A549 (cell line): ENCODE measurements at regions not wholly inside any gene's neighbourhood (a gene's known extent, or its start where the extent isn't known, plus 50 kb on each side); places are given as distances from the start of the nearest gene placed in this dataset.

Experiments used
- ATAC-seq, 2 experiments: fragments of 200-7000 bp in 1 of 2; fragments of >200 bp in 1 of 2; cut with Nextera tagmentation in 1 of 2; cut with Tn5 transposase in 1 of 2; 3 replicates each; pipeline versions ENCODE4 v1.8.0 to v1.9.1; 2018 to 2020; ENCODE audit warnings: mild to moderate bottlenecking in 1 of 2, moderate library complexity in 1 of 2
- CTCF ChIA-PET: fragments of 300-600 bp; sonication (Branson Sonifier 250); formaldehyde crosslinking; extraction: SDS; loops from one replicate; lab custom pipeline; 2021; ENCODE audit warnings: antibody characterized with exemption, inconsistent platforms; lab: Yijun Ruan, JAX
- POLR2A ChIA-PET: fragments of 350-600 bp; formaldehyde crosslinking; extraction: SDS; loops from one replicate; lab custom pipeline; 2021; ENCODE audit warnings: antibody characterized with exemption, inconsistent platforms; lab: Yijun Ruan, JAX
- DNase-seq, 2 experiments: peaks; one replicate each; pipeline versions ENCODE4 v3.0.0 to v3.0.0-alpha.2; 2011 to 2016; ENCODE audit warnings: low read depth in 1 of 2, low spot score in 1 of 2
- FAIRE-seq: peaks from 2 replicates; lab custom pipeline; 2011; peaks lifted over from hg19 to GRCh38; lab: Jason Lieb, UNC
- H3K27ac ChIP-seq, 2 experiments: fragments of >200 bp; sonication (Bioruptor Twin); formaldehyde crosslinking; 3 replicates each; pipeline ENCODE4 v1.5.1; 2016 to 2017
- H3K4me1 ChIP-seq: fragments of >200 bp; sonication (Bioruptor Twin); formaldehyde crosslinking; 3 replicates; pipeline ENCODE4 v1.6.1; 2016
- H3K4me2 ChIP-seq: fragments of >200 bp; sonication (Bioruptor Twin); formaldehyde crosslinking; 3 replicates; pipeline ENCODE4 v1.6.1; 2016
- H3K4me3 ChIP-seq: fragments of >200 bp; sonication (Bioruptor Twin); formaldehyde crosslinking; 3 replicates; pipeline ENCODE4 v1.5.1; 2016
- H3K9me3 ChIP-seq: fragments of >200 bp; sonication (Bioruptor Twin); formaldehyde crosslinking; 3 replicates; pipeline ENCODE4 v1.6.1; 2016
- BHLHE40 ChIP-seq: IDR thresholded peaks from 2 replicates; pipeline ENCODE4 v1.6.1; 2012; ENCODE audit warnings: low read depth, low read length, inconsistent platforms
- CEBPB ChIP-seq, 2 experiments: fragments of >200 bp in 1 of 2; sonication (Bioruptor Twin) in 1 of 2; formaldehyde crosslinking in 1 of 2; IDR thresholded peaks; 2 replicates each; pipeline ENCODE4 v1.6.1; 2012 to 2016
- EHF ChIP-seq: fragments of 250-450 bp; sonication (Bioruptor Pico); IDR thresholded peaks from 2 replicates; pipeline ENCODE4 v1.5.0; 2020; ENCODE audit warnings: mild to moderate bottlenecking
- FOSB ChIP-seq: fragments of 250-450 bp; sonication (Bioruptor Pico); IDR thresholded peaks from 2 replicates; pipeline ENCODE4 v1.5.0; 2020; ENCODE audit warnings: mild to moderate bottlenecking, moderate library complexity
- HOXB13 ChIP-seq: fragments of 250-450 bp; sonication (Bioruptor Pico); IDR thresholded peaks from 2 replicates; pipeline ENCODE4 v1.5.0; 2020; ENCODE audit warnings: low read depth, mild to moderate bottlenecking, moderate library complexity
- HOXB5 ChIP-seq: fragments of 250-450 bp; sonication (Bioruptor Pico); IDR thresholded peaks from 2 replicates; pipeline ENCODE4 v1.5.0; 2020; ENCODE audit warnings: mild to moderate bottlenecking, moderate library complexity
- JUN ChIP-seq, 2 experiments: fragments of >200 bp; sonication (Bioruptor Twin); formaldehyde crosslinking; IDR thresholded peaks; 2 replicates in 1 of 2; 3 replicates in 1 of 2; pipeline ENCODE4 v1.6.1; 2016 to 2017
- JUNB ChIP-seq: fragments of >200 bp; sonication (Bioruptor Twin); formaldehyde crosslinking; IDR thresholded peaks from 2 replicates; pipeline ENCODE4 v1.6.1; 2016
- KDM5A ChIP-seq: fragments of 200-600 bp; sonication (generic); IDR thresholded peaks from 2 replicates; pipeline ENCODE4 v1.6.1; 2016; ENCODE audit warnings: antibody characterized with exemption, mild to moderate bottlenecking
- NFE2L2 ChIP-seq: fragments of 150-350 bp; conservative IDR thresholded peaks from 2 replicates; pipeline ENCODE4 v1.6.1; 2014; ENCODE audit warnings: low read length
- NPAS2 ChIP-seq: fragments of 250-450 bp; sonication (Bioruptor Pico); IDR thresholded peaks from 2 replicates; pipeline ENCODE4 v1.8.0; 2022; ENCODE audit warnings: mild to moderate bottlenecking, moderate library complexity, borderline replicate concordance
- POLR2AphosphoS2 ChIP-seq: conservative IDR thresholded peaks from 2 replicates; pipeline ENCODE4 v1.6.1; 2012; ENCODE audit warnings: low read length, improper control_type of control experiment, inconsistent platforms
- RFX5 ChIP-seq: fragments of 450-650 bp; IDR thresholded peaks from 2 replicates; pipeline ENCODE4 v1.7.1; 2014; ENCODE audit warnings: antibody characterized with exemption, mild to moderate bottlenecking, moderate library complexity
- SMC3 ChIP-seq: fragments of >200 bp; sonication (Bioruptor Twin); formaldehyde crosslinking; IDR thresholded peaks from 3 replicates; pipeline ENCODE4 v1.6.1; 2018; ENCODE audit warnings: inconsistent platforms
- SREBF2 ChIP-seq: fragments of 450-650 bp; IDR thresholded peaks from 2 replicates; pipeline ENCODE4 v1.6.1; 2014; ENCODE audit warnings: mild to moderate bottlenecking, moderate library complexity
- ZC3H11A ChIP-seq: fragments of 450-650 bp; IDR thresholded peaks from 2 replicates; pipeline ENCODE4 v1.6.1; 2014; ENCODE audit warnings: antibody characterized with exemption, mild to moderate bottlenecking
- ZNF302 ChIP-seq: fragments of 250-450 bp; sonication (Bioruptor Pico); IDR thresholded peaks from 2 replicates; pipeline ENCODE4 v1.9.0; 2021; ENCODE audit warnings: inconsistent platforms, mild to moderate bottlenecking, moderate library complexity
- WGBS: methylation state at CpG from one replicate; pipeline ENCODE4 v1.1.6; 2017; ENCODE audit errors: missing lambda C conversion rate; 5-methylcytosine and 5-hydroxymethylcytosine counted together
- TF ChIP-seq, protein P1 (sequence below): fragments of 450-650 bp; IDR thresholded peaks from 2 replicates; pipeline ENCODE4 v1.6.1; 2014; ENCODE audit warnings: antibody characterized with exemption
- TF ChIP-seq, protein P2 (sequence below): fragments of >200 bp; sonication (Bioruptor Twin); formaldehyde crosslinking; IDR thresholded peaks from 3 replicates; pipeline ENCODE4 v1.5.1; 2016
- TF ChIP-seq, protein P3 (sequence below): fragments of >200 bp; sonication (Bioruptor Twin); formaldehyde crosslinking; IDR thresholded peaks from 3 replicates; pipeline ENCODE4 v1.6.1; 2016
- TF ChIP-seq, protein P4 (sequence below): fragments of 250-450 bp; sonication (Bioruptor Pico); IDR thresholded peaks from 2 replicates; pipeline ENCODE4 v1.5.0; 2020; ENCODE audit warnings: low read depth, mild to moderate bottlenecking, moderate library complexity
- TF ChIP-seq, protein P5 (sequence below): IDR thresholded peaks from 2 replicates; pipeline ENCODE4 v1.6.1; 2012
- TF ChIP-seq, protein P6 (sequence below): IDR thresholded peaks from 2 replicates; pipeline ENCODE4 v1.6.1; 2012
- TF ChIP-seq, protein P7 (sequence below): fragments of 150-350 bp; IDR thresholded peaks from 2 replicates; pipeline ENCODE4 v1.6.1; 2014; ENCODE audit warnings: low read depth, mild to moderate bottlenecking, low read length

DNA sequence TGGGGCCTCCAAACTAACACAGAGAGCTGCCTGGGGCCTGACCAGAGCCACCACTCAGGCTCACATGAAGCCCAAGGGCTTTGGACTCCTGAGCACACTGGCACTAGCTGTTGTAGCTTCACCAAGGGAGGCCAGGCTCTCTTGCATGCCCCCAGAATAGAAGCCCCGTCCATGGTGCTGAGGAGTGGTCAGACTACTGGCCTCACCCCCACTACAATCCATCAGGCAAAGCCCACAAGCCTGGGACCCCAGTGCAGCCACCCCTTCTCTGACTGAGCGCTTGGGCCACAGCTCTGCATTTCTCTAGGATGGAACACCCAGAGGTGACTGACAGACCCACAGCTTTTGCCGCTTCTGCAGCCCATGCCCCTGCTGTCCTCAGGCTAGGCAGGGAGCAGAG is 180.8 kb downstream of the PYDC2 start:
- FAIRE-seq (no peak), ATAC-seq (no peak), DNase-seq (no peak)
- H3K9me3 ChIP-seq, result no peaks in the 10 kb centered on the region
- H3K27ac ChIP-seq, result no peak overlapping the region
- no peak for TF ChIP-seq ZC3H11A
- no peak for TF ChIP-seq SREBF2
- TF ChIP-seq JUNB, result no peak
- TF ChIP-seq BHLHE40, result no peak
- TF ChIP-seq, protein P1, sequence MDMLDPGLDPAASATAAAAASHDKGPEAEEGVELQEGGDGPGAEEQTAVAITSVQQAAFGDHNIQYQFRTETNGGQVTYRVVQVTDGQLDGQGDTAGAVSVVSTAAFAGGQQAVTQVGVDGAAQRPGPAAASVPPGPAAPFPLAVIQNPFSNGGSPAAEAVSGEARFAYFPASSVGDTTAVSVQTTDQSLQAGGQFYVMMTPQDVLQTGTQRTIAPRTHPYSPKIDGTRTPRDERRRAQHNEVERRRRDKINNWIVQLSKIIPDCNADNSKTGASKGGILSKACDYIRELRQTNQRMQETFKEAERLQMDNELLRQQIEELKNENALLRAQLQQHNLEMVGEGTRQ, result no peak
- TF ChIP-seq NPAS2, result no peak
- TF ChIP-seq, protein P2, sequence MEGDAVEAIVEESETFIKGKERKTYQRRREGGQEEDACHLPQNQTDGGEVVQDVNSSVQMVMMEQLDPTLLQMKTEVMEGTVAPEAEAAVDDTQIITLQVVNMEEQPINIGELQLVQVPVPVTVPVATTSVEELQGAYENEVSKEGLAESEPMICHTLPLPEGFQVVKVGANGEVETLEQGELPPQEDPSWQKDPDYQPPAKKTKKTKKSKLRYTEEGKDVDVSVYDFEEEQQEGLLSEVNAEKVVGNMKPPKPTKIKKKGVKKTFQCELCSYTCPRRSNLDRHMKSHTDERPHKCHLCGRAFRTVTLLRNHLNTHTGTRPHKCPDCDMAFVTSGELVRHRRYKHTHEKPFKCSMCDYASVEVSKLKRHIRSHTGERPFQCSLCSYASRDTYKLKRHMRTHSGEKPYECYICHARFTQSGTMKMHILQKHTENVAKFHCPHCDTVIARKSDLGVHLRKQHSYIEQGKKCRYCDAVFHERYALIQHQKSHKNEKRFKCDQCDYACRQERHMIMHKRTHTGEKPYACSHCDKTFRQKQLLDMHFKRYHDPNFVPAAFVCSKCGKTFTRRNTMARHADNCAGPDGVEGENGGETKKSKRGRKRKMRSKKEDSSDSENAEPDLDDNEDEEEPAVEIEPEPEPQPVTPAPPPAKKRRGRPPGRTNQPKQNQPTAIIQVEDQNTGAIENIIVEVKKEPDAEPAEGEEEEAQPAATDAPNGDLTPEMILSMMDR, result no peak
- no peak for TF ChIP-seq POLR2AphosphoS2
- no peak for TF ChIP-seq EHF (CRISPR knock-in tag)
- TF ChIP-seq FOSB, result no peak
- no peak for TF ChIP-seq RFX5
- TF ChIP-seq CEBPB (IDR thresholded peaks at IDR 0.05), result no peak
- TF ChIP-seq JUN (IDR thresholded peaks at IDR 0.05), result no peak
- TF ChIP-seq NFE2L2, result no peak
- TF ChIP-seq KDM5A, result no peak
- TF ChIP-seq, protein P3, sequence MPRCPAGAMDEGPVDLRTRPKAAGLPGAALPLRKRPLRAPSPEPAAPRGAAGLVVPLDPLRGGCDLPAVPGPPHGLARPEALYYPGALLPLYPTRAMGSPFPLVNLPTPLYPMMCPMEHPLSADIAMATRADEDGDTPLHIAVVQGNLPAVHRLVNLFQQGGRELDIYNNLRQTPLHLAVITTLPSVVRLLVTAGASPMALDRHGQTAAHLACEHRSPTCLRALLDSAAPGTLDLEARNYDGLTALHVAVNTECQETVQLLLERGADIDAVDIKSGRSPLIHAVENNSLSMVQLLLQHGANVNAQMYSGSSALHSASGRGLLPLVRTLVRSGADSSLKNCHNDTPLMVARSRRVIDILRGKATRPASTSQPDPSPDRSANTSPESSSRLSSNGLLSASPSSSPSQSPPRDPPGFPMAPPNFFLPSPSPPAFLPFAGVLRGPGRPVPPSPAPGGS, result no peak
- TF ChIP-seq, protein P4, sequence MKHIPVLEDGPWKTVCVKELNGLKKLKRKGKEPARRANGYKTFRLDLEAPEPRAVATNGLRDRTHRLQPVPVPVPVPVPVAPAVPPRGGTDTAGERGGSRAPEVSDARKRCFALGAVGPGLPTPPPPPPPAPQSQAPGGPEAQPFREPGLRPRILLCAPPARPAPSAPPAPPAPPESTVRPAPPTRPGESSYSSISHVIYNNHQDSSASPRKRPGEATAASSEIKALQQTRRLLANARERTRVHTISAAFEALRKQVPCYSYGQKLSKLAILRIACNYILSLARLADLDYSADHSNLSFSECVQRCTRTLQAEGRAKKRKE, result no peak
- no peak for TF ChIP-seq HOXB5 (CRISPR knock-in tag)
- TF ChIP-seq, protein P5, sequence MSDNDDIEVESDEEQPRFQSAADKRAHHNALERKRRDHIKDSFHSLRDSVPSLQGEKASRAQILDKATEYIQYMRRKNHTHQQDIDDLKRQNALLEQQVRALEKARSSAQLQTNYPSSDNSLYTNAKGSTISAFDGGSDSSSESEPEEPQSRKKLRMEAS, result no peak
- no peak for TF ChIP-seq HOXB13 (CRISPR knock-in tag)
- WGBS, result 0% methylated on average over 1 of the region's 3 CpGs
- H3K4me2 ChIP-seq, result no peak overlapping the region
- POLR2A ChIA-PET, result no interaction called here
- CTCF ChIA-PET, result no interaction called here
- H3K4me3 ChIP-seq, result no peak overlapping the region
- H3K4me1 ChIP-seq, result no peaks in the 10 kb centered on the region

DNA sequence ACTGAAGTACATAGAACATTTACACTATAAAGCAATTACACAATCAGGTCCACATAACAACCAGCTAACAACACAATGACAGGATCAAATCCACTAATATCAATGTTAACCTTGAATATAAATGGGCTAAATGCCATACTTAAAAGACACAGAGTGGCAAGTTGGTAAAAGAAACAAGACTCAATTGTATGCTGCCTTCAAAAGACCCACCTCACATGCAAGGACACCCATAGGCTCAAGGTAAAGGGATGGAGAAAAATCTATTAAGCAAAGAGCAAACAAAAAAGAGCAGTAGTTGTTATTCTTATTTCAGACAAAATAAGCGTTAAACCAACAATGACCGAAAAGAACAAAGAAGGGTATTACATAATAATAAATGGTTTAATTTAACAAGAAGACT is 183.3 kb downstream of the PYDC2 start:
- H3K4me1 ChIP-seq, result no peaks in the 10 kb centered on the region
- DNase-seq, result no peak
- no peak for ATAC-seq

More for the DNA sequence above, 183.3 kb downstream of the PYDC2 start:
- 89% methylated on average over 2 of the region's 2 CpGs for WGBS
- Histone ChIP-seq H3K4me2 (no peak overlapping the region), H3K27ac (no peak overlapping the region), H3K4me3 (no peak overlapping the region), H3K9me3 (no peaks in the 10 kb centered on the region)
- TF ChIP-seq ZNF302 (CRISPR knock-in tag), result no peak
- TF ChIP-seq, protein P5, result no peak
- no peak for TF ChIP-seq BHLHE40
- TF ChIP-seq, protein P6, sequence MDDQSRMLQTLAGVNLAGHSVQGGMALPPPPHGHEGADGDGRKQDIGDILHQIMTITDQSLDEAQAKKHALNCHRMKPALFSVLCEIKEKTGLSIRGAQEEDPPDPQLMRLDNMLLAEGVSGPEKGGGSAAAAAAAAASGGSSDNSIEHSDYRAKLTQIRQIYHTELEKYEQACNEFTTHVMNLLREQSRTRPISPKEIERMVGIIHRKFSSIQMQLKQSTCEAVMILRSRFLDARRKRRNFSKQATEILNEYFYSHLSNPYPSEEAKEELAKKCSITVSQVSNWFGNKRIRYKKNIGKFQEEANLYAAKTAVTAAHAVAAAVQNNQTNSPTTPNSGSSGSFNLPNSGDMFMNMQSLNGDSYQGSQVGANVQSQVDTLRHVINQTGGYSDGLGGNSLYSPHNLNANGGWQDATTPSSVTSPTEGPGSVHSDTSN, result no peak
- no peak for TF ChIP-seq SMC3
- TF ChIP-seq, protein P7, sequence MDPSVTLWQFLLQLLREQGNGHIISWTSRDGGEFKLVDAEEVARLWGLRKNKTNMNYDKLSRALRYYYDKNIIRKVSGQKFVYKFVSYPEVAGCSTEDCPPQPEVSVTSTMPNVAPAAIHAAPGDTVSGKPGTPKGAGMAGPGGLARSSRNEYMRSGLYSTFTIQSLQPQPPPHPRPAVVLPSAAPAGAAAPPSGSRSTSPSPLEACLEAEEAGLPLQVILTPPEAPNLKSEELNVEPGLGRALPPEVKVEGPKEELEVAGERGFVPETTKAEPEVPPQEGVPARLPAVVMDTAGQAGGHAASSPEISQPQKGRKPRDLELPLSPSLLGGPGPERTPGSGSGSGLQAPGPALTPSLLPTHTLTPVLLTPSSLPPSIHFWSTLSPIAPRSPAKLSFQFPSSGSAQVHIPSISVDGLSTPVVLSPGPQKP, result no peak
- ChIA-PET CTCF (no interaction called here), POLR2A (no interaction called here)
- no peak for FAIRE-seq
